ENCODE measurements at regions not wholly inside any gene's neighbourhood (a gene's known extent, or its start where the extent isn't known, plus 50 kb on each side); places are given as distances from the start of the nearest gene placed in this dataset.

- TF ChIP-seq POLR2A (IDR thresholded peaks at IDR 0.05; ENCODE audit: low read length) (no peak), GATA1 (IDR thresholded peaks at IDR 0.05; ENCODE audit: low read depth, low read length) (no peak)
Observed at GRCh38 chr13:74217811-74218210, 83.6 kb upstream of the KLF12 start.

Measured in erythroblast (primary cell).